ENCODE measurements at regions not wholly inside any gene's neighbourhood (a gene's known extent, or its start where the extent isn't known, plus 50 kb on each side); places are given as distances from the start of the nearest gene placed in this dataset.
"Not testable (repeated sequence)": the region's sequence is repeated elsewhere in the genome, so short reads cannot be mapped to it uniquely, and the experiment has no call there.

DNA sequence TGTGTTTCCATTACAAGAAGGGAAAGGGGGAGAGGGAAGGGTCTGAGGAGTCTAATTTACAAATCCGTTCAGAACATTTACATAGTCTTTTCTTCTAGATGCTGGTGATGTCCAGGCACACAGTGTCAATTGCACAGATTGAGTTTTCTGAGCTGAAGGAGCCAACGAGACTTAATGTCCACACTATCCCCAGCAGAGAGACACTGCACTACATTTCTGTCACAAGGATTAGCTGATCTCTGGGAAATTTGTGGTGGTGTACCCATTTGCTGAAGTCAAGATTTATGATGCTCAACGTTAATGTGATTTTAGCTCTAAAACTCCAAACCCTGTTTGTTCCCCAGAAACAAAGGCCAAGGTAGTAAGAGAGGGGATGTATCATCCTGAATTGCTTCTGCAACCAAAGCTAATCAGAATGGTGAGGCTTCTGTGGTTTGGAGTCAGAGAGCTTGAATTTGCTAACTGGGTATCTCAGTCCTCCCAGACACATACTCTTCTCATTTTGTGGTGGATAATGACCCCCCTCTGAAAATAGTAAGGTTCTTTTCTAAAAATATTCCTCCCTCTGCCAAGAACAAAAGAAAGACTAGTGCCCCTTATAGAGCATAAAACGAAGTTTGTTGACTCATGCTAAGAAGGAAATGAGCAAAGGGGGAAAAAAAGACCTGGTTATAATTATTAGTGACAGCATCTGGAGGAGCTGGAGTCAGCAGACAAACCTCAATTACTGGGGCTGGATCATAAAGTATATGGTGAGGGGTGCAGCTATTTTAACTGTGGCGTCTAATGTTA lies 416.9 kb downstream of the PSAT1 start:
- DNase-seq (ENCODE audit: low read depth in 2 of 2), result no peak

DNA sequence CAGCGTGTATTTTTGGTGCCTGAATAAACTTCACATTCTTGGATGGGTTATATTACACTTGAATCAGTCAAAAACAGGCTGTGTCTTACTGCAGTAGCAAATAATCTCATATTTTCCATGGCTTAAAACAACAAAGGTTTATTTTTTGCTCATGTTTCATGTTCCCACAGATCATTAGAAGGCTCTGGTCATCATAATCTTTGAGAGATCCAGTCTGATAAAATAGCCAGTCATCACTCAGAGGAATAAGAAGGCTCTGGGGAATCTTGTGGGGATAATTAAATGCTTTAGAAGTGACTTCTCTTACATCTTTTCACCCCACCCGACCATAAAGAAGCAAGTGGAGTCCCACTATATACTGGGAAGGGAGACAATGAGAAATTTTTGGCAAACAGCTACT lies 417.7 kb downstream of the PSAT1 start:
- DNase-seq (ENCODE audit: low read depth in 2 of 2), result no peak

DNA sequence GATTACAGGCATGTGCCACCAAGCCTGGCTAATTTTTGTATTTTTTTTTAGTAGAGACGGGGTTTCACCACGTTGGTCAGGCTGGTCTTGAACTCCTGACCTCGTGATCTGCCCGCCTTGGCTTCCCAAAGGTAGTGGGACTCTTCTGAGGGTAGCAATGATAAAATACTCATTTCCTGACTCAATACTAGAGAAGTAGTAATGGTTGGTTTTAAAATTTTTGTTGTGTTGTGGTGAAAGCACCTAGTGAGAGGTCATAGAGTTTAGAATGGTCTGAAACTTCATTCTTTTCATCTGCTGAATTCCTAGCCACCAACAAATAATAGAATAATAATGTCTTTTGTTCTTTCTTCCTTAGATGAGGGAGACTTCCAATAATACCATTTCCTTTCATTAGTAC lies 422.1 kb downstream of the PSAT1 start:
- DNase-seq (ENCODE audit: low read depth in 2 of 2), result not testable (repeated sequence)

DNA sequence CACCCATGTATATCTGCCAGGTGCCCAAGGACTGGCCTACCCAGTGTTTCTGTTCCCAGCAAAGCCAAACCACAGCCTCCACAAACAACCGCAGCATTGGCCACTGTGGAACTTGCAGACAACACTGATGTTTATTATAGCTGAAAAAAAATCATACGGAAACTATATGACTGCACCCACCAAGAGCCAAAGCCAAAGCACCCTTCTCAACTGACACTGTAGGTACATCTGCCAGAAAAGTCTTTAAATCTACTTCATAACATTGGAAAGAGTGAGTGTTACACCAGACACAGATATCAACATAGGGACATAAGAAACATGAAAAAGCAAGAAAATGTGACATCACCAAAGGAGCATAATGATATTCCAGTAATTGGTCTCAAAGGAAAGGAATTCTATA lies 428.0 kb downstream of the PSAT1 start:
- no peak for DNase-seq (ENCODE audit: low read depth in 2 of 2)

DNA sequence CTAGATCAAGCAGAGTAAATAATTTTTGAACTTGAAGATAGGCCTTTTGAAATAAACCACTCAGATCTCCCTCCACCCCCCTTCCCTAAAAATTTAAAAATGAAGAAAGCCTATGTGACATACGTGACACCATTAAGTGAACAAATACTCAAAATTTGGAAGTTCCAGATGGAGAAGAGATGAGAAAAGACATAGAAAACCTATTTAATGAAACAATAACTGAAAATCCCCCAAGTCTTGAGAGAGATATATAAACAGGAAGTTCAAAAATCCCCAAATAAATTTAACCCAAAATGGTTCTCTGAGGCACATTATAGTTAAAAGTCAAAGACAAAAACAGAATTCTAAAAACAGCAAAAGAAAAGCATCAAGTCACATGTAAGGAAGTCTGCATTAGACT lies 428.6 kb downstream of the PSAT1 start:
- no peak for DNase-seq (ENCODE audit: low read depth in 2 of 2)

DNA sequence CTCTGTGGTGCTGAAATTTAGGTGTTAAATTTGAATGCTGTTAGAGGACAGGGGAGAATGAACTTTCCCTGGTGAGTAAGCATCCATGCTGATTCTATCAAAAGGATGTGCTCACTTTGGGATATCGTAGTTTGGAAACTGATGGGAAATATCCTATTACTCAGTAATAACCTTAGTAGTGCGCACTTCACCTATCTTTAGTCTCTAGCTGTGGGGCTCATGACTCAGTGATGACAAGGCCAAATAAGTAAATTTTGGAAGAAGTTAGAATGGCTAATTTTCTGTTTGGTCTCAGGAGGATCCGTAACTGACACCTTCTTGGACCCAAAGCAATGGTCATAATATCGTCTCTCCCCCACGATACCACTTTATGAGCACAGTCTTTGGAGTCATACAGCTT lies 448.4 kb downstream of the PSAT1 start:
- no peak for DNase-seq (ENCODE audit: low read depth in 2 of 2)

DNA sequence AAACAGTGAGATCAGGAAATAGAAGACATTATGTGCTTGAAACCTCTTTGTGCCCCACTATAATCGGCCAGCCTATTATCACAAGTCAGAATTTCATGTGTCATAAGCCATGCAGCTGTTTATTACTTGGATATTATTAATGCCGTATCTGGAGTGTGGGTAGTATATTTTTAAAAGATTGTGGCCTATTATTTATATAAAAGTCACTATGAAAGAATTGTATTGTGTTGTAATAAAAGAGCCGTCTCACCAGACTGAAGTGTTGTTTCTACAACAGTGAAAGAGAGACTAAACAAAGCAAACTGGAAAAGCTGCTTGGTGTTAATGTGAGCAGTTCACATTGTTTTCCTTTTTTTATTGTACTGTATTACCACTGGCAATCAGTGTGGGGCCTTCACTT lies 449.1 kb downstream of the PSAT1 start:
- DNase-seq (ENCODE audit: low read depth in 2 of 2), result no peak

DNA sequence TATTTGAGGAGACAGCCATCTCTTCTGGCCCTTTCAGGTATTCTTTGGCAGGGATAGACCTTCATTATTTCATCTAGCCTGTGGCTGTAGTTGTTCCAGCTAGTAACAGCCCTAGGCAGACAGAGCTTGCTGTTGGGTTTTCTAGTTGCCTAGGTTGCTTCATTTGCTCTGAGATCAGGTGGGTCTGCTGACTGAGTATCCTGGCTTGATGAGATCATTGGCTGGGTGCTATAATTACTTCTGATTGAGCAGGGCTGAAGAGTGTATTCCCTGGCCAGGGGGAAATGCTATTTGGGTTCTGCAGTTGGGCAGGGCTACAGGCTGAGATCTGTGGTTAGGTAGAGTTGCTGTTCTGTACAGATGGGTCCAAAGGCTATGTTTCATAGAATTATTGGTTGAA lies 456.1 kb downstream of the PSAT1 start:
- DNase-seq (ENCODE audit: low read depth in 2 of 2), result no peak

DNA sequence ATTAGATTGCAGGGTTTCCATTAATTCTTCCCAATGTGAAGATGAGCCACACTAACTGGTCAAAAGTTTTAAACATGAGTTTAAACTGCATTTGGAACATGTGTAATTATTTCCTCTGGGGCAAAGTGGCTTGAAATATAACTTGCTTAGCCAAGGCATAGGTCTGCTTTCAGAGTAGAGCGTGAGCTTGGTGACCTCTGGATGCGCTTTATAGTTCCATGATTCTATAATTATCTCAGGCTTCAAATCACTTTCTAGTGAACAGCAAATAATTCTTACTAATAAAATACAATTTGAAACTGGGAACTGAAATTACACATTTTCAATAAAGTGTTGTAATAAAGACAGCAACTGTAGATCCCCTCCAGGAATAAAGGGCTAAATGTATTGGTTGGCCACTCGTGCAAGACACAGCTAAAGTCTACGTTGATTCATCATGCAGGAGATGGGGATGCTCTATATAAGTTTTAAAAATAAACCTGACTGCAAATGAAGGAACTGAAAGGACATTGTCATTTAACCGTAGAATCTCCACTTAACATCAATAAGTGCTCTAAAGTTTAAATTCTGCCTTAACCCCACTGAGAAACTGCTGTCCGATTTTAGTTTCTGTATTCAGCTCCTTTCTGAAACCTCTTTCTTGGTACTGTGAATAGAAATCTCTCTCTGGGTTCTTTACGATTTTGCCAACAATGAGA lies 460.0 kb downstream of the PSAT1 start:
- DNase-seq (ENCODE audit: low read depth in 2 of 2), result no peak

DNA sequence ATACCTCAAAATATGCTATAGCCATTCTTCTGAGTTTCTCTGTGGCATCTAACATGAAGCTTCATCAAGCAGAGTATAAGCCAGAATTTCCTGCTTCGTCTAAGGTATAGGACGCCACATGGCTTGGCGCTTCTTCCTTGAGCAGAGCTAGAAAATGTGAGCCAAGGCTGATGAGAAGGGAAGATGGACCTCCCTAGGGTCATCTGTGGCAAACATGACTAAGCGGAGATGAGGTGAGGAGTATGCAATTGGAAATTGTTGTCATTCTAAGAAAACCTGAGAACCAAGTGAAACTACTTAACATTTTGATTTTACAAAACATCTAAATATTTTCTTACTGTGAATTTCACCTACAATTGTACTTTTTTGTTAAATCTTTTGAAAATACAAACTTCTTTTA lies 466.5 kb downstream of the PSAT1 start:
- DNase-seq (ENCODE audit: low read depth in 2 of 2), result no peak

DNA sequence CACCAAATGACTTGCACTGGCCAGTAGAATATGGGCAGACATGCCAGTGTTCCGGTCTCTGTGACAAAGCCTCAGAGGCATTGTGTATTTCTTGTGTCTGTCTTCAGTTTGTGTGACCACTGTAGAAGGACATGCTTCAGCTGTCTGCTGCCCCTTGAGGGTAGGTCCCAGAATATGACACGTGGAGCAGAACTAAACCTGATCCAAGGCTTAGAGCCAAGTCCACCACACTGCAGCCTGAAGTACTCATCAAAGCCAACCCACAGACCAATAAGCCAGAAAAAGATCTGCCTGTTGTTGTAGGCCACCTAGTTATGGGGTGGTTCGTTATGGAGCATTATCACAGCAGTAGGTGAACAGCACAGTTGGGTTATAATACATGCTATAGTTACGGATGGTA lies 468.9 kb downstream of the PSAT1 start:
- DNase-seq (ENCODE audit: low read depth in 2 of 2), result no peak

DNA sequence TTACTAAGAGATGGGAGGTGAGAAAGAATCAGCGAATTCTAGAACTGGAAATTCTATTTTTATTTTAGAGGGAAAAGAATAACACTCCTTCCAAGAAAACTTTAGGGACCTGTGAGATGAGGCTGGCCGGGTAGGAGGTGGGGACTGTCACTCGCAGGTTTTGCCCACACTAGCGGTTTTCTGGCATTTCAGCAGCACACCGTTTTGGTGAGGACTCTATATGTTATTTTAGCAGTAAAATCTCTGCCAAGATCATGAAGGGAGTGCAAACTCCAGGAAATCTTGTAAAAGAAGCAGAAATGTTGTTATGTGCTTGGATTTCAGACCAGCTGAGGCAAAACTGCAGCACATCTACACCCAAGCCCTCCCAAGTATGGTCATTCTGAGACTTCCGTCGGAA lies 470.6 kb downstream of the PSAT1 start:
- DNase-seq (ENCODE audit: low read depth in 2 of 2), result no peak

DNA sequence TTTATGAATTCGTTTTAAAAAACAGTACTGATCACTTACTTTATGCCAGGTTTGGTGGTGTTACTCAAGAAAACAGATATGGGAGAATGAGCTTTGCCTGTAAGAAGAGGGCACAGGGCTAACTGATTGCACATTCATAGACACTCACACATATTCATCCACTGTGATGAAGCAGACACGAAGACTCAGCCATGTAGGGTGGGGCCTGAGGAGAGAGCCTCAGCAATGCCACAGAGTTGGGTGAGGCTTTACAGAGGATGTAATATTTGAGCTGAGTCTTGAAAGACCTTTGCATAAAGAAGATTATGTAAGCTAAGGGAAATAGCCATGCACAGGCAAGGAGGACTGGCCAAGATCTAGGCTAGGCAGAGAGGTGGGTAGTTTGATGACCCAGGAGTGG lies 472.8 kb downstream of the PSAT1 start:
- DNase-seq (ENCODE audit: low read depth in 2 of 2), result no peak

DNA sequence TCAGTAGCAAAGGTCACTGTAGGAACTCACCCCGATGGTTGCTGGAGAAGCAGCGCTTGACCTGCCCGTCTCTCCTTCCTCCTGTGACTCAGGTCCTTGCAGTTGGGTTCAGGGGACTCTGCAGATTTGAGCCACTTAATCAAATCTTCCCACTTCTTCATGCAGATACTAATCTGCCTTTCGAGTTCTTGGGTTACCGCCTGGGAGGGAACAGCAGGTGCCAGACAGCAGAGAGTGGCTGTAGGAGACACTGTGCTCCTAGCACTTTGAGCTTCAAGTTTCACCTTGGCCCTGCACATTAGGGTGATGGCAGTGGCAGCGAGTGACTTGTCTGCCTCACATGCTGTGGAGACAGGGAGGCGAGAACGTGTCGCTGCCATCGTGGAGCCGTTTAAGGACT lies 478.3 kb downstream of the PSAT1 start:
- no peak for DNase-seq (ENCODE audit: low read depth in 2 of 2)

DNA sequence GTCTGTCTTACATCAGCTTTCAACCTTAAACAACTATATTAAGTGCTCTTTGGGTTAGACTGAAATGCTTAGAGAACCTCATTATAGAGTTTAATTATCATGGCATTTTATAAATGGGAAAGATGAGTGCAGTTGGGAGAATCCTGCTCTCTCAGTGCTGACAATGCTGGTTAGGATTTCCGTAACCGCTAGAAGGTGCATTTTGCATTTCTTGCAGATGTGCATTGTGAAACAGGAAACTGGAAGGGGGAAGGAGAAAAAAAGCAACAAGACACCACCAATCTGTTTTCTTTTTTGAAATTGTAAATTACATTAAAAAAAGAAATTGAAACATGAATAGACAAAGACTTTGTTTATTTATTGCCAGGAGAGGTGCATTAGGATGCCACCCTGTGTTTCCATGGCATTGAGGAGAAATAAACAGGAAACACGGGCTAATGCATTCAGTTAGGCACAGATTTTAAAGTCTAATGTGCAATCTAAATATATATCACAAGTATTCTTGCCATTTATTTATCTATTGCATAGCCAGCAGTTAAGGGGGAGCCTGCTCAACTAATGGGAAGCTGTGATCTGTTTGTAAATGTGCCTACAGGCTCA lies 478.9 kb downstream of the PSAT1 start:
- DNase-seq (ENCODE audit: low read depth in 2 of 2), result no peak

DNA sequence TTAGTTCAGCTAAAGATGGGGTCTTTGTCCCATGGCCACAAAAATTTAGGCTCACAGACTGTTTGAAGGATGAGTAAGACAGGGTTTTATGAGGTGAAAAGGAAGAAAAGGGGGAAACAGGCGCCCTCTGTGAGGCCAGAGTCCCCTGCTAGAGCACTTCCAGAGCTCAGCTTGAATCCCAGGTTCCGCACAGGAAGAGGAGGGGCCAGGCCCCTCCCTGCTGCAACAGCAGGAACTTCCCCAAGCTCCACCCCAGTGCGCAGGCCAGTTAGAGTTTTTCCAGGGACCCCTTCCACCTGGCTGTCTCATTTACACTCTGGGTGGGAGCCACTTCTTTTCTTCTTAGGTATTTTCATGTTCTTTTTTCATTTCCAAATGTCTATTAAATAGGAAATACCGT lies 480.8 kb downstream of the PSAT1 start:
- no peak for DNase-seq (ENCODE audit: low read depth in 2 of 2)

DNA sequence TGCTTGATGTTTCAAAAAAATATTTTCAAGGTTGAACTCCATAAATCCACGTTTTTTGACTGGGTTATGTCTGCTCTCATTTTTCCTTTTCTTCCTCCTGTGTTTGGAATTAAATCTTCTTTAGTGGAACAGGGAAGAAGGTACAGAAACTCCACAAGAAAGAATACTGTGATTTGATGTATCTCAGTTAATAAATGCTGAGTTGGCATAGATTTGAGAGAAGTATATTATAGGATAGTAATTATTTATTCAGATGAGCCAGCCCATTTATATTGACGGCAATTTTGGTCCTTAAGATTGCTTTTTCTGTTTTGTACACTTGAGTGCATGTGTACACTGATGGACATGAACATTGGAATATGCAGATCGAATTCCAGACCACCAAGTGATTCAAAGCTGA lies 481.4 kb downstream of the PSAT1 start:
- DNase-seq (ENCODE audit: low read depth in 2 of 2), result no peak

DNA sequence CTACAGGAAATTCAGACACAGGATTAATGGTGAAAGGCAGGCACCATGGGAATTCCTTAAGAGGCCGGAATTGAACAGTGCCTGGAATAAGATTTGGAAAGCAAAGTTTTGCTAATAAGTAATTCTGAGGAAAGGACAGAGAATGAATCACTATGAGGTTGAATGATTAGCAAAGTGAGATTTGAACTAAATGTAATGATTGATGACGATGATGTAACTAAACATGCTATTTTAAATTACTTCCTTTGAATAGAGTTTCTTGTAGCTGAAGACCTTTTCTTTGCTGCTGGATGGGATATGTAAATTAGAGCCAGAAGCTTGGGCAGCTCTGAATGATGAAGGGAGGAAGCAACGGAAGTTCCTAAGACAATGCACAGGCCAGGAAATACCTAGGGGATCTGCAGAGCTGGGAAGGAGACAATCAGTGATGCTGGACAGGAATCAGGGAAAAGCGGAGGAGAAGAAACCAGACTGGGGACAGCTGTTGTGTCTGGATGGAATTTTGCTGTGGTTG lies 482.0 kb downstream of the PSAT1 start:
- no peak for DNase-seq (ENCODE audit: low read depth in 2 of 2)

DNA sequence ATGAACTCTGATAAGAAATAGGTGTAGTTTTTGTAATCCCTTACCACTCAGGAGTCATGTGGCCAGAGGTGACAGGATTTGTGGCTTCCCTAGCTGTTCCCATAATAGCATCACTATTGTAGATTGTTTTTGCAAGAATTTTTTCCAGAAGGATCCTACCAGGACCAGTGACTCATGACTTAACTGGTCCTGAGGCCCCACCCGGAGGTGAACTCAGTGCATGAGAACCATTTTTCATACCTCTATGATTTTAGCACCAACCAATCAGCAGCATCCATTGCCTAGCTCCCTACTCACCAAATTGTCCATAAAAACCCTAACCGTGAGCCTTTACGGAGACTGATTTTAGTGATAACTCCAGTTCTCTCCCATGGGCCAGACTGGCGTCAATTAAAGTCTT lies 484.8 kb downstream of the PSAT1 start:
- DNase-seq (ENCODE audit: low read depth in 2 of 2), result no peak

DNA sequence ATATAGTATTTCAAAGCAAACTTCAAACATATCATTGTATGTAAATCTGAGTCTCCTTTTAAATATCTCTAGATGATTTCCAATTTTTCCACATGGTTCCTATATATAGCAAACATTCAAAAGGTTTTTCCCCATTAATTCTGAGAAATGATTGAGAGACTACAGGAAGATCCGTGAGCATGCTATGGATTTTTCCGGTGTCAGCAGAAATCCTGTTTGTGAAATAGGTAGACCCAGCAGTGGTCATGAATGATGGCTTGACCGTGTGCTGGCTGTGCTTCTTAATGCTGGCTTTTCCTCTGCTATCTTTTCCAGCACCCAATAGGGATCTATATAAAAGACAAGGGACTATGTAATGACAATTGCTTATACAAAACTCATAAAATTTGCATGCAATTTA lies 485.3 kb downstream of the PSAT1 start:
- no peak for DNase-seq (ENCODE audit: low read depth in 2 of 2)

DNA sequence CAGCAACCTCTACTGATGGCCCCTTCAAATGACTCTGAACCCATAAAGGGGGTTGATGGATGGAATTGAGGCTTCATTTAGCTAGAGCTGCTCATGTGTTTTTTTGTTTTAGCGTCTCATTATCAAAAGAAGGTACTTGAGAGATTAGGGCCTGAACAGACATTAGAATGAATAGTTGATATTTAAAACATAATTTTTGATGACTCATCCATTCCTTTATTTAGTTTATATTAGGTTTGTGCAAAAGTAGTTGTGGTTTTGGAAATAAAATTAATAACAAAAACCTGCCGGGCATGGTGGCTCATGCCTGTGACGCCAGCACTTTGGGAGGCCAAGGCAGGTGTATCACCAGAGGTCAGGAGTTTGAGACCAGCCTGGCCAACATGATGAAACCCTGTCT lies 485.9 kb downstream of the PSAT1 start:
- no peak for DNase-seq (ENCODE audit: low read depth in 2 of 2)

DNA sequence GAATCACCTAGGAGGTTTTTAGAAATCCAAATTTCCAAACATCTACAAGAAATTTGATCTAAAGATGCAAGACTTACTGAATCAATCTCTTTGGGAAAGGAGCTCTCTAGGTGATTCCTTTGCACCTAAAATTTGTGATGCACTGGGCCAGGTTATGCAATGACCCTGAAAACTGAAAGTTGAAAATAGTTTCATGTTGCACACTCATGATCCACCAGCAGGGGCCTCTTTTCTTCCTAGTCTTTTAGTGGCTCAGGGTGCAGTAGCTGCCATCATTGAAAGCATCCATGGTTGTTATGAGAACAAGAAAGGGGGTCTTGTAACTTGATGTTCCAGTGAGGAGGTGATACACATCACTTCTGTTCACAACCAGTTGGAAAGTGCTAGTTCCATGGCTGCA lies 486.8 kb downstream of the PSAT1 start:
- DNase-seq (ENCODE audit: low read depth in 2 of 2), result no peak

DNA sequence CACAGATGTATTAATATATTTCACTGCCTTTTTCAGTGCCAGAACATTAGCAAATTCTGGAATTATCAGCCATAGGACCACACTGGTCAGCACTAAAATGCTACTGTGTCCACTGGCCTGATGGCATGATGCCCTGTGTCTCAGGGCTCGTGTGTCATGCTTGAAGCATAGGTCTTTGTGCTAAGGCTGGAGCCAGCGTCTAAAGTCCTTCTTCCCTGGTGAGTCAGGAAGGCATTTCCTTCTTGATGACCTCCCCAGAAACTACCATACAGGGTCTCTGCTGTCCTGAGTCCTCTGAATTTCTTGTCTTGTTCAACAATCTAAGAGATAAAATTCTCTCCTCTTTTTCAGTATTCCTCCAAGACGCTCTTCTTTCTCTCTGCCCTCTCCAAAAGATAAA lies 489.9 kb downstream of the PSAT1 start:
- DNase-seq (ENCODE audit: low read depth in 2 of 2), result no peak

Measured in stimulated activated CD4-positive, alpha-beta T cell treated with anti-CD3 and anti-CD28 coated beads, Interleukin-1b, Interleukin-23, amount 100 ng/mL, for 4 hours (primary cell).